Esophagus muscularis mucosa (tissue), 3 donors: ENCODE measurements at regions not wholly inside any gene's neighbourhood (a gene's known extent, or its start where the extent isn't known, plus 50 kb on each side); places are given as distances from the start of the nearest gene placed in this dataset.

Experiments used
- POLR2A ChIP-seq: fragments of 450-650 bp; IDR thresholded peaks from one replicate; pipeline ENCODE4 v1.6.1; 2017; ENCODE audit warnings: antibody characterized with exemption, moderate library complexity, mild to moderate bottlenecking, low read depth
- TF ChIP-seq, protein P1 (sequence below), 3 experiments: fragments of 200-600 bp in 2 of 3; fragments of 450-650 bp in 1 of 3; sonication (generic) in 2 of 3; IDR thresholded peaks; one replicate each; pipeline ENCODE4 v1.5.1; 2017 to 2019; ENCODE audit warnings: antibody characterized with exemption in 3 of 3, mild to moderate bottlenecking in 2 of 3, moderate library complexity in 1 of 3

DNA sequence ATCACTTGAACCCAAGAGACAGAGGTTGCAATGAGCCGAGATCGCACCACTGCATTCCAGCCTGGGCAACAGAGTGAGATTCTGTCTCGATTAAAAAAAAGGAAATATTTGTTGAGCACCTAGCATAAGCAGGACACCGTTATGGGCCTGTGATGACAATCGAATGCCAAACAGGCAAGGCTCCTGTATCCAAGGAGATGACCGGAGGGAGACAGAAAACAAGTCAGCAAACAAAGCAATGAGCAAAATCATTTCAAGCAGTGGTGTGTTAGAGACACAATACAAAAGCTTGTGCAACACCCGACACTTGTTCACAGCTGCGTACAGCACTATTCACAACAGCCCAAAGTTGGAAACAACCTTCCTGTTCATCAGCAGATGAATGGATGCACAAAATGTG, 87.1 kb upstream of the CPEB4 start:
- TF ChIP-seq, protein P1, sequence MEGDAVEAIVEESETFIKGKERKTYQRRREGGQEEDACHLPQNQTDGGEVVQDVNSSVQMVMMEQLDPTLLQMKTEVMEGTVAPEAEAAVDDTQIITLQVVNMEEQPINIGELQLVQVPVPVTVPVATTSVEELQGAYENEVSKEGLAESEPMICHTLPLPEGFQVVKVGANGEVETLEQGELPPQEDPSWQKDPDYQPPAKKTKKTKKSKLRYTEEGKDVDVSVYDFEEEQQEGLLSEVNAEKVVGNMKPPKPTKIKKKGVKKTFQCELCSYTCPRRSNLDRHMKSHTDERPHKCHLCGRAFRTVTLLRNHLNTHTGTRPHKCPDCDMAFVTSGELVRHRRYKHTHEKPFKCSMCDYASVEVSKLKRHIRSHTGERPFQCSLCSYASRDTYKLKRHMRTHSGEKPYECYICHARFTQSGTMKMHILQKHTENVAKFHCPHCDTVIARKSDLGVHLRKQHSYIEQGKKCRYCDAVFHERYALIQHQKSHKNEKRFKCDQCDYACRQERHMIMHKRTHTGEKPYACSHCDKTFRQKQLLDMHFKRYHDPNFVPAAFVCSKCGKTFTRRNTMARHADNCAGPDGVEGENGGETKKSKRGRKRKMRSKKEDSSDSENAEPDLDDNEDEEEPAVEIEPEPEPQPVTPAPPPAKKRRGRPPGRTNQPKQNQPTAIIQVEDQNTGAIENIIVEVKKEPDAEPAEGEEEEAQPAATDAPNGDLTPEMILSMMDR (IDR thresholded peaks at IDR 0.05) = no peak
- TF ChIP-seq POLR2A = no peak
